Testis (tissue), 2 donors: ENCODE measurements at regions not wholly inside any gene's neighbourhood (a gene's known extent, or its start where the extent isn't known, plus 50 kb on each side); places are given as distances from the start of the nearest gene placed in this dataset.

Experiments used
- DNase-seq: peaks from one replicate; pipeline ENCODE4 v3.0.0-alpha.2; 2019
- H3K27ac ChIP-seq, 2 donors: fragments of 200-600 bp; sonication (generic); one replicate each; pipeline ENCODE4 v1.5.1; 2019
- H3K27me3 ChIP-seq: fragments of 200-600 bp; sonication (generic); one replicate; pipeline ENCODE4 v1.5.1; 2019
- H3K36me3 ChIP-seq: fragments of 200-600 bp; sonication (generic); one replicate; pipeline ENCODE4 v1.5.1; 2017; ENCODE audit warnings: low read depth; ENCODE audit errors: missing control alignments
- H3K4me1 ChIP-seq: fragments of 200-600 bp; sonication (generic); one replicate; pipeline ENCODE4 v1.5.1; 2019
- H3K4me3 ChIP-seq, 2 donors: fragments of 200-600 bp; sonication (generic); one replicate each; pipeline ENCODE4 v1.5.1; 2017 to 2019
- H3K9me3 ChIP-seq: fragments of 200-600 bp; sonication (generic); one replicate; pipeline ENCODE4 v1.5.1; 2017
- POLR2A ChIP-seq: fragments of 450-650 bp; IDR thresholded peaks from one replicate; pipeline ENCODE4 v1.6.1; 2017; ENCODE audit warnings: antibody characterized with exemption, mild to moderate bottlenecking, moderate library complexity
- WGBS, 2 donors: methylation state at CpG; one replicate each; pipeline ENCODE4 v1.1.5; 2018; 5-methylcytosine and 5-hydroxymethylcytosine counted together
- intact Hi-C: fragments of 100-400 bp; cut with DNase I; formaldehyde crosslinking; loops from one replicate; pipeline ENCODE4 v1.15.1; 2023; ENCODE audit warnings: low total_unique reads
- TF ChIP-seq, protein P1 (sequence below), 3 experiments: fragments of 450-650 bp in 2 of 3; fragments of 200-600 bp in 1 of 3; sonication (generic) in 1 of 3; IDR thresholded peaks; one replicate each; pipeline ENCODE4 v1.5.1; 2016 to 2019; ENCODE audit warnings: antibody characterized with exemption in 3 of 3, mild to moderate bottlenecking in 2 of 3, moderate library complexity in 1 of 3

DNA sequence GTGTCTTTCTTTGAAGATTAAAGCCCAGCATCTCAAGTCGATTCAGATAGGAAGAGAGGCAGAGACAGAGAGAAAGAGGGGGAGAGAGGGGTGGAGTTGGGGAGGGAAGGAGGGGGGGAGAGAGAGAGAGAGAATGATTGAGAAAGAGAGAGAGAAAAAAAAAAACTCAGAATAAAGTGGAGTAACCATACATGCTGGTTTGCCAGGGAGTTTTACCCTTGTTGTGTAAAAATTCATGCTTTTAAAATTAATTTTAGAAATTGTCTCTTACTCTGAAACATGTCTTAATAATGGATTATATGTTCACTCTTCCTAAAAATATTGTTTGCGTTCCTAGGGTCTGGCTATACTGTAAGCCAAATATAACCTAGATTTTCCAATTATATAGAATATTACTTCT, 908.5 kb downstream of the DSC3 start:
- Histone ChIP-seq H3K27me3 (no peaks in the 10 kb centered on the region), H3K27ac (no peak overlapping the region), H3K4me3 (no peak overlapping the region), H3K36me3 (no peaks in the 10 kb centered on the region), H3K4me1 (no peaks in the 10 kb centered on the region), H3K9me3 (no peaks in the 10 kb centered on the region)
- WGBS, 2 donors = 79 to 83% methylated on average over 2 of the region's 2 CpGs
- TF ChIP-seq, protein P1, sequence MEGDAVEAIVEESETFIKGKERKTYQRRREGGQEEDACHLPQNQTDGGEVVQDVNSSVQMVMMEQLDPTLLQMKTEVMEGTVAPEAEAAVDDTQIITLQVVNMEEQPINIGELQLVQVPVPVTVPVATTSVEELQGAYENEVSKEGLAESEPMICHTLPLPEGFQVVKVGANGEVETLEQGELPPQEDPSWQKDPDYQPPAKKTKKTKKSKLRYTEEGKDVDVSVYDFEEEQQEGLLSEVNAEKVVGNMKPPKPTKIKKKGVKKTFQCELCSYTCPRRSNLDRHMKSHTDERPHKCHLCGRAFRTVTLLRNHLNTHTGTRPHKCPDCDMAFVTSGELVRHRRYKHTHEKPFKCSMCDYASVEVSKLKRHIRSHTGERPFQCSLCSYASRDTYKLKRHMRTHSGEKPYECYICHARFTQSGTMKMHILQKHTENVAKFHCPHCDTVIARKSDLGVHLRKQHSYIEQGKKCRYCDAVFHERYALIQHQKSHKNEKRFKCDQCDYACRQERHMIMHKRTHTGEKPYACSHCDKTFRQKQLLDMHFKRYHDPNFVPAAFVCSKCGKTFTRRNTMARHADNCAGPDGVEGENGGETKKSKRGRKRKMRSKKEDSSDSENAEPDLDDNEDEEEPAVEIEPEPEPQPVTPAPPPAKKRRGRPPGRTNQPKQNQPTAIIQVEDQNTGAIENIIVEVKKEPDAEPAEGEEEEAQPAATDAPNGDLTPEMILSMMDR (IDR thresholded peaks at IDR 0.05) = no peak
- no peak for TF ChIP-seq POLR2A
- no peak for DNase-seq
- intact Hi-C loops = no loop called here

DNA sequence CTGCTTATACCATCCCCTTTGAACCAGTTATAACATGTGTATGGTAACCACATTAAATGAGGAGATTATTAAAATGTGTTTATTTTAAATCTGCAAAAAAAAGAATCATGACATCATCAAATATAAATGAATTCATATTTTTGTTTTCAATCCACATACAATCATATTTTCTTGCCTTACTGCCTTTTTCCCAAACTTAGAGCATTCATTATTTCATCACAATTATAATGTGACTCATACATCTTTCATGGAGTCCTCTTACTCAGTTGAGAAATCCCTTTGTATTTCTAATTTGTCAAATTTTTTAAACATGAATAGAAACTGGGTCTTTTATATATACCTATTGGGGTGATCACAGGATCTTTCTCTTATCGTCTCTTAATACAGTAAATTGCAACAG, 909.6 kb downstream of the DSC3 start:
- 89 to 96% methylated on average over 1 of the region's 1 CpG for WGBS, 2 donors
- no peak for DNase-seq
- intact Hi-C loops = no loop called here

DNA sequence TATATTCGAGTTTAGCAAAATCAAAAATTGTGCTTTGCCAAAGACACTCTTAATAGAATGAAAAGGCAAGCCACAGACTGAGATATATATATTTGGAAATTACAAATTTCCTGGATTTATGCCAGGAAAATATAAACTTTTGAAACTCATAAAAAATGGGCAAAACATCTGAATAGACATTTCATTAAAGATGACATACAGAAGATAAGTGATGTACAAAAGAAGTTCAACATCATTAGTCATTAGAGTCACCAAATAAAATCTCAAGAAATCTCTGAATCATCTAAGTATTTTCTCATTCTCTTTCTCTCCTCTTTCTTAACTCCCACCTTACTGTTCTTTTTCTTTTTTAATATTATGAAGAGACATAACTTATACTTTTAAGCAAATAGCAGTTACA, 921.1 kb downstream of the DSC3 start:
- TF ChIP-seq, protein P1 (IDR thresholded peaks at IDR 0.05) = no peak
- TF ChIP-seq POLR2A = no peak
- Histone ChIP-seq H3K4me1 (no peaks in the 10 kb centered on the region), H3K27me3 (no peaks in the 10 kb centered on the region), H3K36me3 (no peaks in the 10 kb centered on the region), H3K27ac (no peak overlapping the region), H3K9me3 (no peaks in the 10 kb centered on the region), H3K4me3 (no peak overlapping the region)
- no peak for DNase-seq
- 84 to 88% methylated on average over 1 of the region's 1 CpG for WGBS, 2 donors
- intact Hi-C loops = no loop called here

More for the DNA sequence above, 909.6 kb downstream of the DSC3 start:
- Histone ChIP-seq H3K4me3 (no peak overlapping the region), H3K4me1 (no peaks in the 10 kb centered on the region), H3K36me3 (no peaks in the 10 kb centered on the region), H3K27me3 (no peaks in the 10 kb centered on the region), H3K27ac (no peak overlapping the region), H3K9me3 (no peaks in the 10 kb centered on the region)
- no peak for TF ChIP-seq POLR2A
- TF ChIP-seq, protein P1 (IDR thresholded peaks at IDR 0.05) = no peak

DNA sequence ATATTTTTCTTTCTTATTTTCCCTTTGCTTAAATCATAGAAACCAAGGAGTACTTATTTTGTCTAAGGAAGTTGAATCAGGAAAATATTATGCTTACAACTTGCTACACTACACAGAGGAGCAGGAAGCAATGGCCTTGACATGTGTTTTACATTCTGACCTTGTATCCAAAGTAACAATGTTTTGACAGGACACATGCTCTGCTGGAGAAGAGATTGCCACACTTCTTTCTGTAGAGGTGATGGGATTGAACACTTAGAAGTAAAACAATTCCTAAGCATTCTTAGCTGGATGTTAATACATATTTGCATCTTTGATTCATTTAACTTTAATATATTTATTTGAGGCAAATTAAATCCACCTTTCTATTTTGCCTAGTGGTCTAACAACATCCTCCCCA, 929.1 kb downstream of the DSC3 start:
- Histone ChIP-seq H3K36me3 (no peaks in the 10 kb centered on the region), H3K9me3 (no peaks in the 10 kb centered on the region), H3K4me1 (no peaks in the 10 kb centered on the region), H3K4me3 (no peak overlapping the region), H3K27ac (no peak overlapping the region), H3K27me3 (no peaks in the 10 kb centered on the region)
- intact Hi-C loops = no loop called here
- TF ChIP-seq, protein P1 (IDR thresholded peaks at IDR 0.05) = no peak
- TF ChIP-seq POLR2A = no peak
- DNase-seq = no peak

DNA sequence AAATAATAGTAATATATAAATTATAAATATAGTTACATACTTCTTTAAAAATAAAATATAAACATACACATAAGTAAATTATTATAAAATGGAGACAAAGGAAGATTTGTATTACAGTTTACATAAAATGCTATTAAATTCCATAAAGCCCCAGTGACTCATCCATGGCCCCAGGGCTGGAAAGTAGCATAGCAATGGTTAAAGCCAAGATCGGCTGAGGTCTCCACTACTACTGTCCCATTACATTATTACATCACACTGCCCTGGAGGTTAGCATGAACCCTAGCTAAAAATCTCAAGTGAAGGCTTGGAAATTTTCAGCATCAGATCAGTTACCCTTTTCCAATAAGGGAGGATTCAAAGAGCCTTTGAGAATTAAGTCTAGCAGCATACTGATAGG, 936.2 kb downstream of the DSC3 start:
- no peak for TF ChIP-seq POLR2A
- TF ChIP-seq, protein P1 (IDR thresholded peaks at IDR 0.05) = no peak
- WGBS, 2 donors = 69 to 81% methylated on average over 1 of the region's 1 CpG
- intact Hi-C loops = no loop called here
- Histone ChIP-seq H3K9me3 (no peaks in the 10 kb centered on the region), H3K27me3 (no peaks in the 10 kb centered on the region), H3K4me3 (no peak overlapping the region), H3K36me3 (no peaks in the 10 kb centered on the region), H3K4me1 (no peaks in the 10 kb centered on the region), H3K27ac (no peak overlapping the region)
- DNase-seq = no peak
